ENCODE measurements at regions not wholly inside any gene's neighbourhood (a gene's known extent, or its start where the extent isn't known, plus 50 kb on each side); places are given as distances from the start of the nearest gene placed in this dataset.
"Not testable (repeated sequence)": the region's sequence is repeated elsewhere in the genome, so short reads cannot be mapped to it uniquely, and the experiment has no call there.

- DNase-seq, result no peak
Measured at GRCh38 chr21:35449846-35450245, 400.7 kb upstream of the RUNX1 start.

- DNase-seq, result no peak
Measured at GRCh38 chr21:35448876-35449599, 399.9 kb upstream of the RUNX1 start.

- no peak for DNase-seq
Measured at GRCh38 chr21:35444391-35444790, 395.3 kb upstream of the RUNX1 start.

GRCh38 chr21:35441868-35442582 lies 392.9 kb upstream of the RUNX1 start:
- no peak for DNase-seq

GRCh38 chr21:35438643-35439404 lies 389.7 kb upstream of the RUNX1 start:
- DNase-seq, result no peak

GRCh38 chr21:35437941-35438340 lies 388.8 kb upstream of the RUNX1 start:
- DNase-seq, result no peak

GRCh38 chr21:35436899-35437298 lies 387.8 kb upstream of the RUNX1 start:
- no peak for DNase-seq

GRCh38 chr21:35432601-35433000 lies 383.5 kb upstream of the RUNX1 start:
- not testable (repeated sequence) for DNase-seq

- DNase-seq, result no peak
Measured at GRCh38 chr21:35430260-35430659, 381.2 kb upstream of the RUNX1 start.

GRCh38 chr21:35428937-35429336 lies 379.8 kb upstream of the RUNX1 start:
- no peak for DNase-seq

- DNase-seq, result peak; percentile 9
Measured at GRCh38 chr21:35428489-35428888, 379.4 kb upstream of the RUNX1 start.

GRCh38 chr21:35428001-35428320 lies 378.9 kb upstream of the RUNX1 start:
- no peak for DNase-seq

GRCh38 chr21:35427320-35428000 lies 378.4 kb upstream of the RUNX1 start:
- no peak for DNase-seq

GRCh38 chr21:35426897-35427296 lies 377.8 kb upstream of the RUNX1 start:
- no peak for DNase-seq

- DNase-seq, result no peak
Measured at GRCh38 chr21:35426469-35426868, 377.4 kb upstream of the RUNX1 start.

- DNase-seq, result no peak
Measured at GRCh38 chr21:35424122-35424521, 375.0 kb upstream of the RUNX1 start.

GRCh38 chr21:35423709-35424108 lies 374.6 kb upstream of the RUNX1 start:
- DNase-seq, result no peak

- no peak for DNase-seq
Measured at GRCh38 chr21:35422011-35422410, 372.9 kb upstream of the RUNX1 start.

- DNase-seq, result no peak
Measured at GRCh38 chr21:35421221-35421620, 372.1 kb upstream of the RUNX1 start.

GRCh38 chr21:35420656-35421055 lies 371.6 kb upstream of the RUNX1 start:
- DNase-seq, result no peak

- DNase-seq, result no peak
Measured at GRCh38 chr21:35417762-35418161, 368.7 kb upstream of the RUNX1 start.

GRCh38 chr21:35416866-35417489 lies 367.9 kb upstream of the RUNX1 start:
- no peak for DNase-seq

Data from effector CD4-positive, alpha-beta T cell (primary cell).